GM12878 (cell line): ENCODE measurements at regions not wholly inside any gene's neighbourhood (a gene's known extent, or its start where the extent isn't known, plus 50 kb on each side); places are given as distances from the start of the nearest gene placed in this dataset.
A peak's percentile ranks its signal among the peaks of the same experiment; 100 is the strongest.

Source experiments
- ATAC-seq: fragments of 200-7000 bp; cut with Tn5 transposase; 3 replicates; pipeline ENCODE4 v1.9.1; 2020; ENCODE audit warnings: mild to moderate bottlenecking, moderate library complexity
- BruUV-seq: library from RNA; stranded (reverse); fragments of 400-500 nt; replicated peaks from 2 replicates; lab custom pipeline; 2021; lab: Mats Ljungman, UMichigan
- CTCF ChIA-PET: fragments of 300-600 bp; sonication (Branson Sonifier 250); formaldehyde crosslinking; extraction: SDS; loops from one replicate; lab custom pipeline; 2021; ENCODE audit warnings: inconsistent platforms; lab: Yijun Ruan, JAX
- POLR2A ChIA-PET: fragments of 350-600 bp; formaldehyde crosslinking; extraction: SDS; loops from one replicate; lab custom pipeline; 2021; ENCODE audit warnings: inconsistent platforms; lab: Charles Lee
- RAD21 ChIA-PET: fragments of 300-600 bp; sonication (Branson Sonifier 250); formaldehyde crosslinking; loops from one replicate; lab custom pipeline; 2023; ENCODE audit warnings: antibody characterized with exemption; ENCODE audit not compliant: unreplicated experiment; lab: Charles Lee
- SMC1A ChIA-PET: fragments of 300-600 bp; sonication (Branson Sonifier 250); formaldehyde crosslinking; loops from one replicate; lab custom pipeline; 2023; ENCODE audit not compliant: unreplicated experiment, uncharacterized antibody; lab: Charles Lee
- DNase-seq: peaks from one replicate; pipeline ENCODE4 v3.0.0-alpha.2; 2011; ENCODE audit warnings: low read depth, low spot score
- FAIRE-seq: peaks from 3 replicates; lab custom pipeline; 2011; peaks lifted over from hg19 to GRCh38; lab: Jason Lieb, UNC
- H2AFZ ChIP-seq: 2 replicates; pipeline ENCODE4 v1.6.0; 2011; ENCODE audit warnings: low read depth, low read length, control low read depth; ENCODE audit not compliant: control insufficient read depth
- H3K27ac ChIP-seq: 2 replicates; pipeline ENCODE4 v1.5.1; 2011; ENCODE audit warnings: control low read depth; ENCODE audit not compliant: control insufficient read depth, insufficient read depth
- H3K27me3 ChIP-seq, 2 experiments: replicated peaks in 1 of 2; 2 replicates each; pipeline versions ENCODE4 v1.6.0 to v1.6.1; 2011; ENCODE audit warnings: low read length in 1 of 2; ENCODE audit not compliant: control insufficient read depth in 2 of 2, insufficient read depth in 2 of 2
- H3K36me3 ChIP-seq, 2 experiments: 2 replicates each; pipeline ENCODE4 v1.5.1; 2011; ENCODE audit warnings: low read length in 1 of 2; ENCODE audit not compliant: control insufficient read depth in 2 of 2, insufficient read depth in 2 of 2
- H3K4me1 ChIP-seq: 2 replicates; pipeline ENCODE4 v1.6.1; 2011; ENCODE audit warnings: mild to moderate bottlenecking, low read length, moderate library complexity, mixed read lengths; ENCODE audit not compliant: control insufficient read depth, insufficient read depth
- H3K4me2 ChIP-seq: 2 replicates; pipeline ENCODE4 v1.6.0; 2011; ENCODE audit warnings: control low read depth; ENCODE audit not compliant: control insufficient read depth, insufficient read depth
- H3K4me3 ChIP-seq: fragments of 200-600 bp; sonication (generic); 2 replicates; pipeline ENCODE4 v1.5.1; 2016
- H3K79me2 ChIP-seq: 2 replicates; pipeline ENCODE4 v1.6.0; 2011; ENCODE audit warnings: low read length; ENCODE audit not compliant: control insufficient read depth, insufficient read depth
- H3K9ac ChIP-seq: 2 replicates; pipeline ENCODE4 v1.8.0; 2011; ENCODE audit warnings: low read length, control low read depth, mixed read lengths; ENCODE audit not compliant: control insufficient read depth, insufficient read depth
- H3K9me3 ChIP-seq: replicated peaks from 3 replicates; pipeline ENCODE4 v1.5.1; 2011; ENCODE audit warnings: mild to moderate bottlenecking, low read length; ENCODE audit not compliant: control insufficient read depth, insufficient read depth
- H4K20me1 ChIP-seq: 2 replicates; pipeline ENCODE4 v1.6.0; 2011; ENCODE audit not compliant: control insufficient read depth, insufficient read depth
- CREB1 ChIP-seq: IDR thresholded peaks from 2 replicates; pipeline ENCODE4 v1.6.1; 2012; ENCODE audit warnings: low read depth, mild to moderate bottlenecking, inconsistent platforms
- EGR1 ChIP-seq, 2 experiments: IDR thresholded peaks; 1 replicate in 1 of 2; 2 replicates in 1 of 2; pipeline ENCODE4 v1.6.1; 2011 to 2012; ENCODE audit warnings: low read depth in 2 of 2, low read length in 2 of 2, borderline replicate concordance in 1 of 2, mild to moderate bottlenecking in 1 of 2, moderate library complexity in 1 of 2
- EP300 ChIP-seq, 2 experiments: fragments of 150-350 bp in 1 of 2; IDR thresholded peaks; 2 replicates each; pipeline ENCODE4 v1.6.1; 2011 to 2012; ENCODE audit warnings: low read depth in 2 of 2, low read length in 2 of 2, borderline replicate concordance in 1 of 2, improper control_type of control experiment in 1 of 2, inconsistent platforms in 1 of 2; ENCODE audit not compliant: control insufficient read depth in 1 of 2
- IKZF2 ChIP-seq, 2 experiments: fragments of 450-650 bp; IDR thresholded peaks; 2 replicates each; pipeline ENCODE4 v1.6.1; 2017; ENCODE audit warnings: mild to moderate bottlenecking in 2 of 2, moderate library complexity in 2 of 2
- IRF5 ChIP-seq: fragments of 450-650 bp; IDR thresholded peaks from 2 replicates; pipeline ENCODE4 v1.6.1; 2017; ENCODE audit warnings: borderline replicate concordance
- MEF2B ChIP-seq: fragments of 450-650 bp; IDR thresholded peaks from 2 replicates; pipeline ENCODE4 v1.6.1; 2018; ENCODE audit warnings: mild to moderate bottlenecking, moderate library complexity; ENCODE audit not compliant: partially characterized antibody, poor library complexity, severe bottlenecking
- MTA2 ChIP-seq: fragments of 450-650 bp; IDR thresholded peaks from 2 replicates; pipeline ENCODE4 v1.6.1; 2016; ENCODE audit warnings: low read depth, mild to moderate bottlenecking, moderate library complexity
- NFYA ChIP-seq: IDR thresholded peaks from 2 replicates; pipeline ENCODE4 v1.6.1; 2011; ENCODE audit warnings: low read depth, mild to moderate bottlenecking, low read length, improper control_type of control experiment, borderline replicate concordance
- POU2F2 ChIP-seq: IDR thresholded peaks from 3 replicates; pipeline ENCODE4 v1.6.1; 2011; ENCODE audit warnings: low read depth, mild to moderate bottlenecking, low read length, borderline replicate concordance
- SMAD5 ChIP-seq: IDR thresholded peaks from 2 replicates; pipeline ENCODE4 v1.6.1; 2016; ENCODE audit warnings: antibody characterized with exemption, low read depth
- TAF1 ChIP-seq: IDR thresholded peaks from 2 replicates; pipeline ENCODE4 v1.6.1; 2011; ENCODE audit warnings: mild to moderate bottlenecking, low read depth, low read length, borderline replicate concordance
- TCF12 ChIP-seq: IDR thresholded peaks from 2 replicates; pipeline ENCODE4 v1.6.1; 2011; ENCODE audit warnings: low read depth, mild to moderate bottlenecking, low read length
- USF1 ChIP-seq: IDR thresholded peaks from 2 replicates; pipeline ENCODE4 v1.6.1; 2011; ENCODE audit warnings: borderline replicate concordance, low read depth, mild to moderate bottlenecking, moderate library complexity, mixed read lengths, low read length; ENCODE audit not compliant: insufficient read depth; ENCODE audit errors: extremely low read length
- WGBS: methylation state at CpG from one replicate; pipeline ENCODE4 v1.1.6; 2016; ENCODE audit warnings: low lambda C conversion rate; ENCODE audit not compliant: insufficient replicate concordance, insufficient coverage; ENCODE audit errors: missing lambda C conversion rate; 5-methylcytosine and 5-hydroxymethylcytosine counted together
- in situ Hi-C: fragments of 300-500 bp; cut with MboI; formaldehyde crosslinking; loops from 9 replicates; pipeline ENCODE4 v1.14.3; 2018; ENCODE audit warnings: mixed read lengths
- intact Hi-C: fragments of 100-400 bp; cut with micrococcal nuclease; formaldehyde crosslinking; loops from one replicate; pipeline ENCODE4 v1.14.2; 2022; ENCODE audit not compliant: unreplicated experiment
- TF ChIP-seq, protein P1 (sequence below): fragments of 450-650 bp; IDR thresholded peaks from 2 replicates; pipeline ENCODE4 v1.6.1; 2017; ENCODE audit warnings: mild to moderate bottlenecking, moderate library complexity
- TF ChIP-seq, protein P2 (sequence below): fragments of 450-650 bp; IDR thresholded peaks from 2 replicates; pipeline ENCODE4 v1.6.1; 2017; ENCODE audit warnings: low read depth, mild to moderate bottlenecking, moderate library complexity

GRCh38 chr12:20144341-20144740, 224.0 kb upstream of the PDE3A start:
- H3K27ac ChIP-seq = no peak overlapping the region
- POLR2A ChIA-PET = interaction anchor here (0.7 kb wide), 1 partner anchor 41 kb away, joined by 7 read pairs; no protein-coding TSS in a partner anchor
- no peaks in the 10 kb centered on the region for H3K27me3 ChIP-seq
- no peak overlapping the region for H3K9ac ChIP-seq
- 0 out of 2 replicates have a peak, but pooled peaks cover 2% of the 10 kb centered on the region for H3K4me1 ChIP-seq
- RAD21 ChIA-PET = interaction anchor here (0.8 kb wide), 1 partner anchor 250 kb away, joined by 4 read pairs; no protein-coding TSS in a partner anchor
- DNase-seq (peak; percentile 48), FAIRE-seq (peak; percentile 74), ATAC-seq (peak; percentile 80)
- no peaks in the 10 kb centered on the region for H4K20me1 ChIP-seq
- intact Hi-C loops = loop anchor here (2.0 to 5.0 kb wide), 3 partner anchors 46 to 227 kb away; no protein-coding TSS in a partner anchor
- CTCF ChIA-PET = interaction anchor here (0.8 to 1.9 kb wide), 3 partner anchors 15 to 229 kb away, joined by 3 to 6 read pairs (median 6); no protein-coding TSS in a partner anchor
- WGBS = 17% methylated on average over 3 of the region's 3 CpGs
- no peak overlapping the region for H2AFZ ChIP-seq
- H3K4me3 ChIP-seq = no peak overlapping the region
- in situ Hi-C loops = no loop called here
- no TSS peak for BruUV-seq
- no peaks in the 10 kb centered on the region for H3K9me3 ChIP-seq
- no peaks in the 10 kb centered on the region for H3K36me3 ChIP-seq
- H3K79me2 ChIP-seq = no peaks in the 10 kb centered on the region
- no peak overlapping the region for H3K4me2 ChIP-seq
- SMC1A ChIA-PET = interaction anchor here (1.2 to 1.9 kb wide), 7 partner anchors 8 to 250 kb away, joined by 3 to 7 read pairs (median 4); no protein-coding TSS in a partner anchor
- TF ChIP-seq USF1 (no peak), TCF12 (0 out of 2 replicates have a peak, but pooled peaks have one; percentile 50), NFYA (no peak), SMAD5 (no peak), EGR1 (IDR thresholded peaks at IDR 0.05; ENCODE audit: borderline replicate concordance in 1 of 2, low read depth in 2 of 2, low read length in 2 of 2) (no peak), IRF5 (no peak), TAF1 (no peak), IKZF2 (IDR thresholded peaks at IDR 0.05) (peak; percentile 66 to 73; a peak in 3 of 4 replicates), POU2F2 (no peak), CREB1 (peak; percentile 41; the same call in 1 of the 2 replicates), MEF2B (peak; percentile 12), EP300 (IDR thresholded peaks at IDR 0.05; ENCODE audit: borderline replicate concordance in 1 of 2, control insufficient read depth in 1 of 2, low read depth in 2 of 2, low read length in 2 of 2) (peak in 1 of 2 experiments; percentile 35; a peak in 1 of 4 replicates), MTA2 (peak; percentile 69; the same call in 1 of the 2 replicates)
- TF ChIP-seq, protein P1, sequence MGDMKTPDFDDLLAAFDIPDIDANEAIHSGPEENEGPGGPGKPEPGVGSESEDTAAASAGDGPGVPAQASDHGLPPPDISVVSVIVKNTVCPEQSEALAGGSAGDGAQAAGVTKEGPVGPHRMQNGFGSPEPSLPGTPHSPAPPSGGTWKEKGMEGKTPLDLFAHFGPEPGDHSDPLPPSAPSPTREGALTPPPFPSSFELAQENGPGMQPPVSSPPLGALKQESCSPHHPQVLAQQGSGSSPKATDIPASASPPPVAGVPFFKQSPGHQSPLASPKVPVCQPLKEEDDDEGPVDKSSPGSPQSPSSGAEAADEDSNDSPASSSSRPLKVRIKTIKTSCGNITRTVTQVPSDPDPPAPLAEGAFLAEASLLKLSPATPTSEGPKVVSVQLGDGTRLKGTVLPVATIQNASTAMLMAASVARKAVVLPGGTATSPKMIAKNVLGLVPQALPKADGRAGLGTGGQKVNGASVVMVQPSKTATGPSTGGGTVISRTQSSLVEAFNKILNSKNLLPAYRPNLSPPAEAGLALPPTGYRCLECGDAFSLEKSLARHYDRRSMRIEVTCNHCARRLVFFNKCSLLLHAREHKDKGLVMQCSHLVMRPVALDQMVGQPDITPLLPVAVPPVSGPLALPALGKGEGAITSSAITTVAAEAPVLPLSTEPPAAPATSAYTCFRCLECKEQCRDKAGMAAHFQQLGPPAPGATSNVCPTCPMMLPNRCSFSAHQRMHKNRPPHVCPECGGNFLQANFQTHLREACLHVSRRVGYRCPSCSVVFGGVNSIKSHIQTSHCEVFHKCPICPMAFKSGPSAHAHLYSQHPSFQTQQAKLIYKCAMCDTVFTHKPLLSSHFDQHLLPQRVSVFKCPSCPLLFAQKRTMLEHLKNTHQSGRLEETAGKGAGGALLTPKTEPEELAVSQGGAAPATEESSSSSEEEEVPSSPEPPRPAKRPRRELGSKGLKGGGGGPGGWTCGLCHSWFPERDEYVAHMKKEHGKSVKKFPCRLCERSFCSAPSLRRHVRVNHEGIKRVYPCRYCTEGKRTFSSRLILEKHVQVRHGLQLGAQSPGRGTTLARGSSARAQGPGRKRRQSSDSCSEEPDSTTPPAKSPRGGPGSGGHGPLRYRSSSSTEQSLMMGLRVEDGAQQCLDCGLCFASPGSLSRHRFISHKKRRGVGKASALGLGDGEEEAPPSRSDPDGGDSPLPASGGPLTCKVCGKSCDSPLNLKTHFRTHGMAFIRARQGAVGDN = peak; percentile 44; the same call in 1 of the 2 replicates
- TF ChIP-seq, protein P2, sequence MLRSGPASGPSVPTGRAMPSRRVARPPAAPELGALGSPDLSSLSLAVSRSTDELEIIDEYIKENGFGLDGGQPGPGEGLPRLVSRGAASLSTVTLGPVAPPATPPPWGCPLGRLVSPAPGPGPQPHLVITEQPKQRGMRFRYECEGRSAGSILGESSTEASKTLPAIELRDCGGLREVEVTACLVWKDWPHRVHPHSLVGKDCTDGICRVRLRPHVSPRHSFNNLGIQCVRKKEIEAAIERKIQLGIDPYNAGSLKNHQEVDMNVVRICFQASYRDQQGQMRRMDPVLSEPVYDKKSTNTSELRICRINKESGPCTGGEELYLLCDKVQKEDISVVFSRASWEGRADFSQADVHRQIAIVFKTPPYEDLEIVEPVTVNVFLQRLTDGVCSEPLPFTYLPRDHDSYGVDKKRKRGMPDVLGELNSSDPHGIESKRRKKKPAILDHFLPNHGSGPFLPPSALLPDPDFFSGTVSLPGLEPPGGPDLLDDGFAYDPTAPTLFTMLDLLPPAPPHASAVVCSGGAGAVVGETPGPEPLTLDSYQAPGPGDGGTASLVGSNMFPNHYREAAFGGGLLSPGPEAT = no peak
